Naive B cell (primary cell): ENCODE measurements at regions not wholly inside any gene's neighbourhood (a gene's known extent, or its start where the extent isn't known, plus 50 kb on each side); places are given as distances from the start of the nearest gene placed in this dataset.

ENCODE experiments used
- ATAC-seq, 2 donors: fragments of 150-1000 bp; cut with Tn5 transposase; 2 replicates each; pipeline ENCODE4 v1.10.0; 2021; ENCODE audit warnings: low read depth in 2 of 2, mild to moderate bottlenecking in 2 of 2, moderate library complexity in 2 of 2
- DNase-seq: peaks from one replicate; pipeline ENCODE4 v3.0.0; 2022
- H3K27ac Mint-ChIP-seq, 6 donors: one replicate each; pipeline ENCODE4 v1.8.0; 2020 to 2022; ENCODE audit warnings: mild to moderate bottlenecking in 6 of 6, mixed read lengths in 6 of 6, moderate library complexity in 5 of 6, inconsistent platforms in 2 of 6
- H3K27me3 Mint-ChIP-seq, 3 donors: one replicate each; pipeline ENCODE4 v1.8.0; 2021 to 2022; ENCODE audit warnings: mixed read lengths in 3 of 3, mild to moderate bottlenecking in 1 of 3
- H3K36me3 Mint-ChIP-seq, 2 donors: one replicate each; pipeline ENCODE4 v1.8.0; 2020 to 2022; ENCODE audit warnings: mixed read lengths in 2 of 2, inconsistent platforms in 1 of 2, mild to moderate bottlenecking in 1 of 2
- H3K4me1 Mint-ChIP-seq, 3 donors: one replicate each; pipeline ENCODE4 v1.8.0; 2020 to 2022; ENCODE audit warnings: mixed read lengths in 3 of 3, inconsistent platforms in 1 of 3, mild to moderate bottlenecking in 1 of 3, moderate library complexity in 1 of 3
- H3K4me3 Mint-ChIP-seq, 8 donors: one replicate each; pipeline ENCODE4 v1.8.0; 2020 to 2022; ENCODE audit warnings: mild to moderate bottlenecking in 8 of 8, mixed read lengths in 8 of 8, moderate library complexity in 8 of 8, inconsistent platforms in 2 of 8
- H3K9me3 Mint-ChIP-seq, 7 donors: one replicate each; pipeline ENCODE4 v1.8.0; 2020 to 2022; ENCODE audit warnings: mixed read lengths in 7 of 7, mild to moderate bottlenecking in 5 of 7, inconsistent platforms in 2 of 7, moderate library complexity in 1 of 7

DNA sequence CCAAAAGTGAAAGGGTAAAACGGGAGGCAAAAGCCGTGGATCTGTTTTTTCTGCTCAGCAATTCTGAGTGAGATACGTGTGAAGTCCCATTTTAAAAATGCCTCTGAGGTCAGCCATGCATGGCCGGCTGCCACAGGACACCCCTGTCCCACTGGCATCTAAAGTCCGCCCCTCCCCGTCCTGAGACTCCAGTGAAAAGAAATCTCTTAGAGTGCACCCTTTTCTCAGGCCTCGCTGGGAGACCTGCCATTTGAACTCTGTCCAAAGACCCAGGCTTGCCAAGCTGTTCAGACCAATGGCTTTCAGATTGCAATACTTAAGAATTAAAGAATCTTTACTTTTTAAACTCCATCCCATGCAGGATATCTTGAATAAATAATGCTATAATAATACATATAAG is 61.0 kb upstream of the SLC24A5 start:
- no peaks in the 10 kb centered on the region for H3K36me3 Mint-ChIP-seq
- H3K27ac Mint-ChIP-seq = no peak overlapping the region
- DNase-seq (no peak), ATAC-seq (no peak)
- peaks cover 0 to 9% (median 6%) of the 10 kb centered on the region in 7 donors for H3K9me3 Mint-ChIP-seq
- no peak overlapping the region for H3K4me3 Mint-ChIP-seq
- no peaks in the 10 kb centered on the region for H3K4me1 Mint-ChIP-seq
- H3K27me3 Mint-ChIP-seq = no peaks in the 10 kb centered on the region

GRCh38 chr15:48060396-48060795 is 60.4 kb upstream of the SLC24A5 start:
- DNase-seq (no peak), ATAC-seq (no peak)
- H3K9me3 Mint-ChIP-seq = peaks cover 0 to 5% (median 3%) of the 10 kb centered on the region in 7 donors
- H3K27me3 Mint-ChIP-seq = peaks cover 0 to 2% (median 0%) of the 10 kb centered on the region in 3 donors
- no peak overlapping the region for H3K27ac Mint-ChIP-seq
- H3K4me3 Mint-ChIP-seq = no peak overlapping the region
- no peaks in the 10 kb centered on the region for H3K4me1 Mint-ChIP-seq
- H3K36me3 Mint-ChIP-seq = no peaks in the 10 kb centered on the region

GRCh38 chr15:48061605-48062004 is 59.2 kb upstream of the SLC24A5 start:
- no peaks in the 10 kb centered on the region for H3K36me3 Mint-ChIP-seq
- H3K27me3 Mint-ChIP-seq = peaks cover 0 to 4% (median 3%) of the 10 kb centered on the region in 3 donors
- H3K9me3 Mint-ChIP-seq = peaks cover 0 to 1% (median 0%) of the 10 kb centered on the region in 7 donors
- no peak overlapping the region for H3K27ac Mint-ChIP-seq
- no peak for DNase-seq
- H3K4me3 Mint-ChIP-seq = no peak overlapping the region
- no peak for ATAC-seq
- H3K4me1 Mint-ChIP-seq = no peaks in the 10 kb centered on the region

- Mint-ChIP-seq H3K4me1 (no peaks in the 10 kb centered on the region), H3K27ac (no peak overlapping the region), H3K4me3 (no peak overlapping the region), H3K27me3 (peaks cover 0 to 10% (median 4%) of the 10 kb centered on the region in 3 donors), H3K9me3 (peaks cover 0 to 1% (median 0%) of the 10 kb centered on the region in 7 donors), H3K36me3 (no peaks in the 10 kb centered on the region)
- DNase-seq (no peak), ATAC-seq (no peak)
Observed at GRCh38 chr15:48062148-48062872, 58.5 kb upstream of the SLC24A5 start.

DNA sequence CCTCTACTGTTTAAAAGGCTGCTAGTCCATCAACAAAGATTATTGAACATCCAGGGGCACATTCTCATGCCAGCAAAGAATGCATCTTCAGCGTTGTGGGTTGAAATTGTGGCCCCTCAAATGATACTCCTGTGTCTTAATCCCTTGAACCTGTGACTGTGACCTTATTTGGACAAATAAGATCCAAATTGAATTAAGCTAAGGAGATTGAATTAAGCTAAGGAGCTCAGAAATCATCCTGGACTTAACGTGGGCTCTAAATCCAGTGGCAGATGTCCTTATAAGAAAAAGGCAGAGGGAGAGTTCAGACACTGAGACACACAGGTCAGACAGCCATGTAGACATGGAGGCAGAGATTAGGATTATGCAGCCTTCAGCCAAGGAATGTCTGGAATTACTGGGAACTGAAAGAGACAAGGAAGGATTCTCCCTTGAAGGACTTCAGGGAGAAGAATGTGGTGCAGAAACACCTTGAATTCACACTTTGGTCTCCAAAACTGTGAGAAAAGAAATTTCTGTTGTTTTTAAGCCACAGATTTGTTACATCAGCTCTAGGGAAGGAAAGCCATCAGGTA is 57.3 kb upstream of the SLC24A5 start:
- no peak overlapping the region for H3K27ac Mint-ChIP-seq
- H3K27me3 Mint-ChIP-seq = peaks cover 0 to 12% (median 4%) of the 10 kb centered on the region in 3 donors
- H3K4me3 Mint-ChIP-seq = no peak overlapping the region
- no peak for ATAC-seq
- no peaks in the 10 kb centered on the region for H3K36me3 Mint-ChIP-seq
- DNase-seq = no peak
- peaks cover 0 to 1% (median 0%) of the 10 kb centered on the region in 7 donors for H3K9me3 Mint-ChIP-seq
- no peaks in the 10 kb centered on the region for H3K4me1 Mint-ChIP-seq

GRCh38 chr15:48064421-48064820 is 56.4 kb upstream of the SLC24A5 start:
- Mint-ChIP-seq H3K4me3 (no peak overlapping the region), H3K27me3 (peaks cover 0 to 12% (median 4%) of the 10 kb centered on the region in 3 donors), H3K9me3 (peaks cover 0 to 2% (median 0%) of the 10 kb centered on the region in 7 donors), H3K36me3 (no peaks in the 10 kb centered on the region), H3K27ac (no peak overlapping the region), H3K4me1 (no peaks in the 10 kb centered on the region)
- ATAC-seq (no peak), DNase-seq (no peak)

- Mint-ChIP-seq H3K36me3 (no peaks in the 10 kb centered on the region), H3K27ac (no peak overlapping the region), H3K9me3 (peaks cover 0 to 5% (median 0%) of the 10 kb centered on the region in 7 donors), H3K4me3 (no peak overlapping the region), H3K4me1 (no peaks in the 10 kb centered on the region), H3K27me3 (peaks cover 0 to 12% (median 10%) of the 10 kb centered on the region in 3 donors)
- no peak for DNase-seq
- ATAC-seq = no peak
Observed at GRCh38 chr15:48066456-48066855, 54.3 kb upstream of the SLC24A5 start.
